ENCODE measurements at regions not wholly inside any gene's neighbourhood (a gene's known extent, or its start where the extent isn't known, plus 50 kb on each side); places are given as distances from the start of the nearest gene placed in this dataset.

- H3K36me3 ChIP-seq: no peaks in the 10 kb centered on the region
- H3K27me3 ChIP-seq (replicated peaks; ENCODE audit: insufficient read depth): no peaks in the 10 kb centered on the region
- H3K4me1 ChIP-seq (ENCODE audit: control insufficient read depth in 1 of 2, low read depth in 2 of 2): peaks cover 0 to 14% of the 10 kb centered on the region in 2 donors
- TF ChIP-seq, protein P1, sequence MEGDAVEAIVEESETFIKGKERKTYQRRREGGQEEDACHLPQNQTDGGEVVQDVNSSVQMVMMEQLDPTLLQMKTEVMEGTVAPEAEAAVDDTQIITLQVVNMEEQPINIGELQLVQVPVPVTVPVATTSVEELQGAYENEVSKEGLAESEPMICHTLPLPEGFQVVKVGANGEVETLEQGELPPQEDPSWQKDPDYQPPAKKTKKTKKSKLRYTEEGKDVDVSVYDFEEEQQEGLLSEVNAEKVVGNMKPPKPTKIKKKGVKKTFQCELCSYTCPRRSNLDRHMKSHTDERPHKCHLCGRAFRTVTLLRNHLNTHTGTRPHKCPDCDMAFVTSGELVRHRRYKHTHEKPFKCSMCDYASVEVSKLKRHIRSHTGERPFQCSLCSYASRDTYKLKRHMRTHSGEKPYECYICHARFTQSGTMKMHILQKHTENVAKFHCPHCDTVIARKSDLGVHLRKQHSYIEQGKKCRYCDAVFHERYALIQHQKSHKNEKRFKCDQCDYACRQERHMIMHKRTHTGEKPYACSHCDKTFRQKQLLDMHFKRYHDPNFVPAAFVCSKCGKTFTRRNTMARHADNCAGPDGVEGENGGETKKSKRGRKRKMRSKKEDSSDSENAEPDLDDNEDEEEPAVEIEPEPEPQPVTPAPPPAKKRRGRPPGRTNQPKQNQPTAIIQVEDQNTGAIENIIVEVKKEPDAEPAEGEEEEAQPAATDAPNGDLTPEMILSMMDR (IDR thresholded peaks at IDR 0.05): no peak
- H3K27ac ChIP-seq: no peak overlapping the region
- no peak for DNase-seq (ENCODE audit: low spot score)
- H3K4me3 ChIP-seq: no peak overlapping the region
- no peaks in the 10 kb centered on the region for H3K9me3 ChIP-seq
- no peak for ATAC-seq (ENCODE audit: insufficient number of reproducible peaks, low FRiP score, low read depth)
Measured at GRCh38 chr5:72032788-72033187, 74.5 kb upstream of the MAP1B start.

DNA sequence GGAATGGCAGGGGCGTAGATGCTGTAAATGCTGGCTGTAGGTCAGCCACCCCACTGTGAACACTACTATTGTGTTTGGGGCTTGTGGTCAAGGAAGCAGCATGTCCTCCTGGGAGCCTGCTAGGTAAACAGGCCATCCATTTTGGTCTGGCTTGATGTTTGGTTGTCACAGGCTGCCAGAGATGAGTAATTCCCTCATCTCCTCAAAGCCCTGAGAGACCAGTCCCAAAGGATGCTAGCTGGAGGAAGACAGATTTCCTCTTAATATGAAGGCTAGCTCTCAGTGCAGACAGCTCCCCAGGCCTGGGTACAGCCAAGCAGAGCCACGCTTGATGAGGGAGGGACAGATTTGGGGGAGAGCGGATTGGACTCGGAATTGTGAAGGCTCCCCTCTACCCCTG lies 72.5 kb upstream of the MAP1B start:
- Histone ChIP-seq H3K9me3 (no peaks in the 10 kb centered on the region), H3K27ac (no peak overlapping the region), H3K4me3 (no peak overlapping the region), H3K27me3 (replicated peaks; ENCODE audit: insufficient read depth) (no peaks in the 10 kb centered on the region), H3K36me3 (no peaks in the 10 kb centered on the region), H3K4me1 (ENCODE audit: control insufficient read depth in 1 of 2, low read depth in 2 of 2) (peaks cover 0 to 14% of the 10 kb centered on the region in 2 donors)
- no peak for ATAC-seq (ENCODE audit: insufficient number of reproducible peaks, low FRiP score, low read depth)
- DNase-seq (ENCODE audit: low spot score): no peak
- TF ChIP-seq, protein P1 (IDR thresholded peaks at IDR 0.05): no peak

- no peaks in the 10 kb centered on the region for H3K9me3 ChIP-seq
- H3K27ac ChIP-seq: no peak overlapping the region
- no peak overlapping the region for H3K4me3 ChIP-seq
- no peaks in the 10 kb centered on the region for H3K36me3 ChIP-seq
- no peaks in the 10 kb centered on the region for H3K27me3 ChIP-seq (replicated peaks; ENCODE audit: insufficient read depth)
- DNase-seq (ENCODE audit: low spot score) (no peak), ATAC-seq (ENCODE audit: insufficient number of reproducible peaks, low FRiP score, low read depth) (no peak)
- peaks cover 0 to 14% of the 10 kb centered on the region in 2 donors for H3K4me1 ChIP-seq (ENCODE audit: control insufficient read depth in 1 of 2, low read depth in 2 of 2)
- TF ChIP-seq, protein P1 (IDR thresholded peaks at IDR 0.05): no peak
Measured at GRCh38 chr5:72035831-72036230, 71.4 kb upstream of the MAP1B start.

- Histone ChIP-seq H3K36me3 (no peaks in the 10 kb centered on the region), H3K4me3 (no peak overlapping the region), H3K4me1 (ENCODE audit: control insufficient read depth in 1 of 2, low read depth in 2 of 2) (peaks cover 0 to 14% of the 10 kb centered on the region in 2 donors), H3K9me3 (no peaks in the 10 kb centered on the region), H3K27ac (peak overlapping the region in 1 of 2 donors; percentile 4), H3K27me3 (replicated peaks; ENCODE audit: insufficient read depth) (no peaks in the 10 kb centered on the region)
- ATAC-seq (ENCODE audit: insufficient number of reproducible peaks, low FRiP score, low read depth): no peak
- DNase-seq (ENCODE audit: low spot score): no peak
- TF ChIP-seq, protein P1 (IDR thresholded peaks at IDR 0.05): no peak
Measured at GRCh38 chr5:72036951-72037350, 70.3 kb upstream of the MAP1B start.

- peaks cover 0 to 14% of the 10 kb centered on the region in 2 donors for H3K4me1 ChIP-seq (ENCODE audit: control insufficient read depth in 1 of 2, low read depth in 2 of 2)
Measured at GRCh38 chr5:72040513-72040912, 66.8 kb upstream of the MAP1B start.

More at GRCh38 chr5:72040513-72040912, 66.8 kb upstream of the MAP1B start:
- ATAC-seq (ENCODE audit: insufficient number of reproducible peaks, low FRiP score, low read depth) (no peak), DNase-seq (ENCODE audit: low spot score) (no peak)
- no peaks in the 10 kb centered on the region for H3K27me3 ChIP-seq (replicated peaks; ENCODE audit: insufficient read depth)
- no peak overlapping the region for H3K27ac ChIP-seq
- H3K9me3 ChIP-seq: no peaks in the 10 kb centered on the region
- TF ChIP-seq, protein P1 (IDR thresholded peaks at IDR 0.05): no peak
- H3K36me3 ChIP-seq: no peaks in the 10 kb centered on the region
- H3K4me3 ChIP-seq: no peak overlapping the region
